GM12891 (cell line): ENCODE measurements at regions not wholly inside any gene's neighbourhood (a gene's known extent, or its start where the extent isn't known, plus 50 kb on each side); places are given as distances from the start of the nearest gene placed in this dataset.

Source experiments
- POLR2A ChIP-seq: IDR thresholded peaks from 2 replicates; pipeline ENCODE4 v1.6.1; 2011; ENCODE audit warnings: low read depth, low read length, control low read depth
- POLR2AphosphoS5 ChIP-seq: IDR thresholded peaks from 2 replicates; pipeline ENCODE4 v1.6.1; 2011; ENCODE audit warnings: low read depth, low read length, control low read depth
- POU2F2 ChIP-seq: IDR thresholded peaks from 2 replicates; pipeline ENCODE4 v1.6.1; 2011; ENCODE audit warnings: low read depth, mild to moderate bottlenecking, control low read depth, low read length, moderate library complexity
- TAF1 ChIP-seq: IDR thresholded peaks from 2 replicates; pipeline ENCODE4 v1.6.1; 2011; ENCODE audit warnings: low read depth, low read length, control low read depth

DNA sequence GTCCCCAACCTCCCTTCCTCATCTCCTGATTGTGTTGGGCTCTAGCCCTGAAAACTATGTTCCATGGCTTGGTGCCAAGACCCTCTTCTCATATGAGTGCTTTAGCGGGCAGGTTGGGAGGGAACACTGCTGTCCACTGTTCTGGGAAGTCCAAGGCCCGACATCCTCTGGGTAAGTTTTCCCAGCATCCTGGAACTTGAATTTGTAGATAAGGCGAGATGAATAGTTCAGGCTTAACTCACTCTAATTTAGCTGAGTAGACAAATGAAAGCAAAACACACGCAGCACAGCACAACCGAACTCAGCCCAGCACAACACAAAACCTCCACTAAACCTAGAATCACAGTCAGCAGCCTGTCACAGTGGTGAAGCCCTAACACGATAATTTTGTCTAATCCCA is 95.3 kb upstream of the SLC28A3 start:
- TF ChIP-seq POLR2AphosphoS5 (no peak), TAF1 (no peak), POLR2A (no peak), POU2F2 (no peak)
